ENCODE measurements at regions not wholly inside any gene's neighbourhood (a gene's known extent, or its start where the extent isn't known, plus 50 kb on each side); places are given as distances from the start of the nearest gene placed in this dataset.

- TF ChIP-seq EZH2phosphoT487 (IDR thresholded peaks at IDR 0.05; ENCODE audit: unreplicated experiment) = no peak
- TF ChIP-seq CTCF (conservative IDR thresholded peaks at IDR 0.05; ENCODE audit: low read depth in 2 of 2) = no peak
- TF ChIP-seq EZH2 (IDR thresholded peaks at IDR 0.05; ENCODE audit: low read depth, unreplicated experiment) = no peak
- TF ChIP-seq POLR2AphosphoS5 (IDR thresholded peaks at IDR 0.05; ENCODE audit: low read depth) = no peak
- no peak for TF ChIP-seq NANOG (IDR thresholded peaks at IDR 0.05; ENCODE audit: borderline replicate concordance)
- TF ChIP-seq JUNB (IDR thresholded peaks at IDR 0.05; ENCODE audit: unreplicated experiment) = no peak
- no peak for TF ChIP-seq CREB1 (CRISPR knock-in tag; IDR thresholded peaks at IDR 0.05; ENCODE audit: low read depth)
- no peak for TF ChIP-seq REST (IDR thresholded peaks at IDR 0.05; ENCODE audit: unreplicated experiment)
- TF ChIP-seq ZNF462 (CRISPR knock-in tag; IDR thresholded peaks at IDR 0.05) = no peak
- TF ChIP-seq ZNF331 (CRISPR knock-in tag; IDR thresholded peaks at IDR 0.05; ENCODE audit: low read depth) = no peak
- TF ChIP-seq STAT1 (IDR thresholded peaks at IDR 0.05; ENCODE audit: unreplicated experiment) = no peak
- no peak for TF ChIP-seq ETS1 (IDR thresholded peaks at IDR 0.05)
These were observed 125.3 kb upstream of the PLCB4 start for GRCh38 chr20:8943631-8944030.

Measured in GM23338 (cell line).